ENCODE measurements at regions not wholly inside any gene's neighbourhood (a gene's known extent, or its start where the extent isn't known, plus 50 kb on each side); places are given as distances from the start of the nearest gene placed in this dataset.

DNA sequence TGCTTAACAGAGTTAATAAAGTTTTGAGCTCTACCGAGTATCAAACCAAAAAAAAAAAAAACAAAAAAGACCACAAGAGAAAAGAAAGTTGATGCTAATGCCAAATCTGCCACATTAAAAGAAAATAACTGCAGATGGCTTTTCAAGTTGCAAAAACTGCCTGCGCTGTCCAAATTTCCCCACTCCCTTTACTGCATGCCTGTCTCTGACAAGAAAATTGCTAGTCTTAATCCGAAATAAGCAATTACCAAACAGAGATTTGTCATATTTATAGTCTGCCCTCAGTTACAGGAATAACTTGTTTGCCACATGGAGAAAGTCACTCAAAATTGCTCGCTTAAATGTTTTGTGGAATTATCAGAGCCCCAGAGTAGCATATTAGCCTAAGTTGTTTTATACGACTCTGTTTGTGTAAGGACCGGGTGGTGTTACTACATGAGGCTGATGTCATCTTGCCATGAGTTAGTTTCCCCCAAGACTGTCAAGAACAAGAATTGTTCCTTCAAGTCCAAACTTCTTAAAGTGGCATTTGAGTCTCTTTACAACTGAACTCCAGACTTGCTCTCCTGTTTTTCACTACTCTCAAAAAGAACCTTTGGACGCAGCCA, 160.9 kb downstream of the CEP120 start (continued):
- TF ChIP-seq PHF8 (conservative IDR thresholded peaks at IDR 0.05; ENCODE audit: low read depth, low read length) (no peak), TAF1 (IDR thresholded peaks at IDR 0.05; ENCODE audit: low read depth, low read length) (no peak), SUZ12 (IDR thresholded peaks at IDR 0.05; ENCODE audit: low read length) (no peak), GTF2F1 (IDR thresholded peaks at IDR 0.05; ENCODE audit: borderline replicate concordance, low read depth, low read length) (no peak), NANOG (IDR thresholded peaks at IDR 0.05; ENCODE audit: insufficient read depth, low read depth, low read length, poor library complexity, severe bottlenecking) (no peak), CTBP2 (IDR thresholded peaks at IDR 0.05; ENCODE audit: borderline replicate concordance, insufficient read depth, insufficient read length, low read length) (no peak)
- TF ChIP-seq, protein P1, sequence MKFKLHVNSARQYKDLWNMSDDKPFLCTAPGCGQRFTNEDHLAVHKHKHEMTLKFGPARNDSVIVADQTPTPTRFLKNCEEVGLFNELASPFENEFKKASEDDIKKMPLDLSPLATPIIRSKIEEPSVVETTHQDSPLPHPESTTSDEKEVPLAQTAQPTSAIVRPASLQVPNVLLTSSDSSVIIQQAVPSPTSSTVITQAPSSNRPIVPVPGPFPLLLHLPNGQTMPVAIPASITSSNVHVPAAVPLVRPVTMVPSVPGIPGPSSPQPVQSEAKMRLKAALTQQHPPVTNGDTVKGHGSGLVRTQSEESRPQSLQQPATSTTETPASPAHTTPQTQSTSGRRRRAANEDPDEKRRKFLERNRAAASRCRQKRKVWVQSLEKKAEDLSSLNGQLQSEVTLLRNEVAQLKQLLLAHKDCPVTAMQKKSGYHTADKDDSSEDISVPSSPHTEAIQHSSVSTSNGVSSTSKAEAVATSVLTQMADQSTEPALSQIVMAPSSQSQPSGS (IDR thresholded peaks at IDR 0.05; ENCODE audit: low read length): no peak
